HG03457 (cell line): ENCODE measurements at regions not wholly inside any gene's neighbourhood (a gene's known extent, or its start where the extent isn't known, plus 50 kb on each side); places are given as distances from the start of the nearest gene placed in this dataset.
"Not testable (repeated sequence)": the region's sequence is repeated elsewhere in the genome, so short reads cannot be mapped to it uniquely, and the experiment has no call there.

Experiments used
- ATAC-seq: cut with Tn5 transposase; IDR thresholded peaks from one replicate; pipeline ENCODE4 v1.9.1; 2021; ENCODE audit warnings: moderate number of reproducible peaks; ENCODE audit not compliant: unreplicated experiment

DNA sequence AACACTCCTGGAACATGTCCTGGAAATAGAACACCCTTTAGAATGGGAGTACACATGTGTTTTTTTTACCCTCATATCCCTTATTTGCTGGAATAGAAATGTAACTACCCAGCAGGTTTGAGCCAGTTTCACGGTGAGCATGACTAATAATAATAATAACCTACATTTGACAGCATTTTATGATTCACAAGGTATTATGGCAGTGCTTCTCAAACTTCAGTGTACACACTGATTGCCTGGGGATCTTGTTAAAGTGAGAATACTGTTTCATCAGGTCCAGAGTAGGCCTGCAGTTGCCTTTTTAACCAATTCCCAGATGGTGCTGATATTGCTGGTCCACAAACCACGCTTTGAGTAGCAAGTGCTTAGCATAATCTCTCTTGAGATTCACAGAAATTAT, 63.9 kb downstream of the NFKBIZ start:
- ATAC-seq: no peak

DNA sequence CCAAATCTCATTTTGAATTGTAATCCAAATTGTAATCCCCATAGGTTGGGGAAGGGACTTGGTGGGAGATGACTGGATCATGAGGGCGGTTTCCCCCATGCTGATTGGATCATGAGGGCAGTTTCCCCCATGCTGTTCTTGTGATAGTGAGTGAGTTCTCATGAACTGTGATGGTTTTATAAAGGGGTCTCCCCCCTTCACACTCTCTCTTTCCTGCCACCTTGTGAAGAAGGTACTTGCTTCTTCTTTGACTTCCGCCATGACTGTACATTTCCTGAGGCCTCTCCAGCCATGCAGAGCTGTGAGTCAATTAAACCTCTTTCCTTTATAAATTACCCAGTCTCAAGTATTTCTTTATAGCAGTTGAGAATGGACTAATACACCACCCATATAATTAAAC, 68.4 kb downstream of the NFKBIZ start:
- ATAC-seq: not testable (repeated sequence)

DNA sequence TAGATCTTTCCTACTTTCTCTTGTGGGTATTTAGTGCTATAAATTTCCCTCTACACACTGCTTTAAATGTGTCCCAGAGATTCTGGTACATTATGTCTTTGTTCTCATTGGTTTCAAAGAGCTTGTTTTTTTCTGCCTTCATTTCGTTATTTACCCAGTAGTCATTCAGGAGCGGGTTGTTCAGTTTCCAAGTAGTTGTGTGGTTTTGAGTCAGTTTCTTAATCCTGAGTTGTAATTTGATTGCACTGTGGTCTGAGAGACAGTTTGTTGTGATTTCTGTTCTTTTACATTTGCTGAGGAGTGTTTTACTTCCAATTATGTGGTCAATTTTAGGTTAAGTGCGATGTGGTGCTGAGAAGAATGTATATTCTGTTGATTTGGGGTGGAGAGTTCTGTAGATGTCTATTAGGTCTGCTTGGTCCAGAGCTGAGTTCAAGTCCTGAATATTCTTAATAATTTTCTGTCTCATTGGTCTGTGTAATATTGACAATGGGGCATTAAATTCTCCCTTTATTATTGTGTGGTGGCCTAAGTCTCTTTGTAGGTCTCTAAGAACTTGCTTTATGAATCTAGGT, 72.9 kb downstream of the NFKBIZ start:
- ATAC-seq: not testable (repeated sequence)

DNA sequence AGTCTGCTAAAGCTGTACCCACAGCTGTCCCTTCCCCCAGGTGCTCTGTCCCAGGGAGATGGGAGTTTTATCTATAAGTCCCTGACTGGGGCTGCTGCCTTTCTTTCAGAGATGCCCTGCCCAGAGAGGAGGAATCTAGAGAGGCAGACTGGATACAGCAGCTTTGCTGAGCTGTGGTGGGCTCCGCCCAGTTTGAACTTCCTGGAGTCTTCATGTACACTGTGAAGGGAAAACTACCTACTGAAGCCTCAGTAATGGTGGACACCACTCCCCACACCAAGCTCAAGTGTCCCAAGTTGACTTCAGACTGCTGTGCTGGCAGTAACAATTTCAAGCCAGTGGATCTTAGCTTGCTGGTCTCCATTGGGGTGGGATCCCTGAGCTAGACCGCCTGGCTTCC, 75.3 kb downstream of the NFKBIZ start:
- ATAC-seq: not testable (repeated sequence)

DNA sequence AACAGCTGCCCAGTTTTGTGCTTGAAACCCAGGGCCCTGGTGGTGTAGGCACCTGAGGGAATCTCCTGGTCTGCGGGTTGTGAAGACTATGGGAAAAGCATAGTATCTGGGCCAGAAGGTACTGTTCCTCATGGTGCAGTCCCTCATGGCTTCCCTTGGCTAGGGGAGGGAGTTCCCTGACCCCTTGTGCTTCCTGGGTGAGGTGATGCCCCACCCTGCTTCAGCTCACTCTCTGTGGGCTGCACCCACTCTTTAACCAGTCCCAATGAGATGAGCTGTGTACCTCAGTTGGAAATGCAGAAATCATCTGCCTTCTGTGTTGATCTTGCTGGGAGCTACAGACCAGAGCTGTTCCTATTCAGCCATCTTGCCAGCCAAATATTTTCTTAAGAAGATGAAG, 75.8 kb downstream of the NFKBIZ start:
- ATAC-seq: not testable (repeated sequence)

DNA sequence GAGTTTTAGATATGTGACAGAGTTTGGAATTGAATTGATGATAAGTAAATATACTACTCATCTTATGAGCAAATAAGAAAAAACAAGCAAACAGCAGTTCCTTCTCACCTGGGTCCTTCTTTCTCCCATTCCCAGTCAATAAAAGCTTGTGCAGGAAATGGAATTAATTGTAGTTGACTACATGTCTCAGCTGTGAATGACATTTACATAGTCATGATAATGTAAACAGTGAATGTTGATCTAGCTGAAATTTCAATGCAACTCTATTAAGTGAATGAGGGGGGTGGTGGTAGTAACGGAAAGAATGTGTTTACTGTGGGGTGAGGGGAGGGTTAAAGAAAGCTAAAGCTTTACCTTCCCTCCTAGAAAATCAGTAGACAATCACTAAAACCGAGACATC, 76.2 kb downstream of the NFKBIZ start:
- ATAC-seq: no peak

DNA sequence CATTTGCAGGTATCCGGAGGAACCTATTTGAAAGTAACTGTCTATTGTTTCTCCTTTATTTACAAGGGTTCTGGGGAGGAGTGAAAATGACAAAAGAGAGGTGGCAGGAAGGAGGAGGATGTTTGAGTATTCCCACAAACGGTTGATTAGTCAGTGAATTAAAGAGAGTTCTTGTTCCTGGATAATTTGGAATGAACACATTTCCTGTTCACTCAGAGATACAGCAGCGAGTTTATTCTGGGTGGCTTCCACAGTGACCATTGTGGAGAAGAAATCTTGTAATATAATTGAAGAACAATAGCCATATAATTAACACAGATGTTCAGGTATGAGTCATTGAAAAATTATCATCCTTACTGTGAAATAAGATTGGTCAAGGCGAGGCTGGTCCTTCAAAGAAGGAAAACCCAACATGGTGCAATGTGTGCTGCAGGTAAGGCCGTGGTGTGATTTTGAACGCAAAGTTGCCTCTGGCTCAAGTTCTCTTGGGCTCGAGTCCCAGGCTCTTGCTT, 77.3 kb downstream of the NFKBIZ start:
- no peak for ATAC-seq

DNA sequence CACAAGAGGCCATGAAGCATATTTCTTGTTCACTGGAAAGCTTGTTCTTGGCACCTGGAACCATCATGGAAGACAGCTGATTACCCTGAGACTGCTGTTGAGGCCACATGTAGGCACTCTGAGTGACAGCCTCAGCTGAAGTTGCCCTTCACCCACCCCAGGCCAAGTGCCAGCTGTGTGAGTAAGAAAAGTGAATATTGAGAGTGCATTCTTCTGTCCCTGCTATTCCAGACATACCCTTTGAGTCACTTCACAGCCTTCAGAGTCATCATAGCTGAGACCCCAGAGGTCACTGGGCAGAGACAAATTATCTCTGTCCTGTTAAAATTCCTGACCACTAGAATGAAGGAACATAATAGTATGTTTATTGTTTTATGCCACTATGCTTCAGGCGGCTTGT, 79.6 kb downstream of the NFKBIZ start:
- ATAC-seq: no peak

DNA sequence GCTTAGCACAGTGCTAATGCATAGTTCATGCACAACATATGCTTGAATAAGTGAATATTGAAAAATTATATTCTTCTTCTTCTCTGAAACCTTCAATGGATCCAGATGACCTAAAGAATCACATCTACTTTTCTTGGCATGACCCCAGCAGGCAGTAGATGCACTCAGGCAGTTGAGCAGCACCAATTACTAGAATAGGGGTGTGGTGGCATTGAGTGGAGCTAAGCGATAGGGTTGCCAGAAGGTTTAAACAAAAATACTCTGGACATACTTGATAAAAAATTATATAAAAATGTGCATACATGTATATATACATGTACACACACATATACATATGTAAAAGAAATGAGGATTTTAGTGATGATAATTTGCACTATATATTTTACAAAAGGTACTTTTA, 81.8 kb downstream of the NFKBIZ start:
- ATAC-seq: no peak

DNA sequence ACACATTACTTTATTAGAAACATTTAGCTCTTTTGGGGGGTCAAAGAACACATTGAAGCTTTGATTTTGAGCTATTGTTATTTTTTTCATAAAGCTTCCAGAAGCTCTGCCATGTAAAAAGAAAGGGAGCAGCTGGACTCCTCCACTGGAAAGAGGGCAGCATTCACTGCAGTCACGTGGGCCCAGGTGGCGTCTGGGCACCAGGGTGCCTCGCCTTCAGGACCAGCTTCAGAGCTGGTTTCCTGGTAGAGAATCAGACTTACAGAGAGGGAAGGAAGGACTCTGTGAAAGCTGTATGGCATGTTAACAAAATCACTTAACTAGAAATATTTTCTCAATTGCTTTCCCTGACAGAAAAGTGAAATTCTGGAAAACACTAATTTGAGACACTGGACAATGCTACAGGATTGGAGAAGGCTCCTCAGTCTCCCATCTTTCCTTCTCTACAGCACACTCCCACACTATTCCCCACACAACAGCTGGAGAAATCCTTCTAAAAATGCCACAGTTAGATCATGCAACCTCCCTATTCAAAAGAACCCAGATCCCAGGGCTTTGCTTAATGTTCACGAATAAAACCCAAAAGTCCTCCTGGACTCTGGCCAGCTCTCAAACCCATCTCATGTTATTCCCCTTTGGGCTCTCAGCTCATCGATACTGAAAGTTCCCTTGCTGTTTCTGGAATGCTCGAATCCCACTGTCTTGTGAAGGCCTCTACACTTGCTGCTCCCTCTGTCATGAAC, 83.2 kb downstream of the NFKBIZ start:
- ATAC-seq: no peak

DNA sequence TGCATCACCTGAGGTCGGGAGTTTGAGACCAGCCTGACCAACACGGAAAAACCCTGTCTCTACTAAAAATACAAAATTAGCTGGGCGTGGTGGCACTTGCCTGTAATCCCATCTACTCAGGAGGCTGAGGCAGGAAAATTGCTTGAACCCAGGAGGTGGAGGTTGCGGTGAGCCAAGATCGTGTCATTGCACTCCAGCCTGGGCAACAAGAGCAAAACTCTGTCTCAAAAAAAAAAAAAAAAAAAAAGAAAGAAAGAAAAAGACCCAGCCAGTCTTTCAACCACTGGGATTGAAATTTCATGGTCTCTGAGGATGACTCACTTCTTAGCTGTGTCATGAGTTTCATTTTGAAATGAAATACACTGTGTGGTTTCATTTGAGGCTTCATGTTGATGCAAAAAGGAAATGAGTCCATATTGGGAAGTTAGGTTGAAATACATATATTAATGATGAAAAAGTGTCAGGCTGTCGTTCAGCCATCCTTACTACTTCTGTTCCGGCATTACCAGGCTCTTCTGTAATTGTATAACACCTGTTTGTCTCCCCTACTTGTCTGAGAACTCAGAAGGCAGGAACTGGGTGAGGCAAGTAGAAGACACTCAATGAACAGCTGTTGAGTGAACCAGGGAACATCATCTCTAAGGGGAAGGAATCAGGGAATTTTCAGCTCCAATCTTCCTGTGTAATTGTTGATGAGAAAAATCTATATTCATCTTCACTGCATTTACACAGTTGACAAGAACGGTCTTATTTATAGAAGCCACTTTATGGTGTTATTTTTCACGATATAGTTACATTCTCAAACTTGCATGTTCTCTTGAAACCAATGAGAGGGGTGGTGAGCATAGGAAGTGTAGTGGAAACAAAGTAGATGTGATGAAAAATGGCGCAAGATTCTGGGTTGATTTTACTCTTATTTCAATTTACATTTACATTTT, 87.4 kb downstream of the NFKBIZ start:
- ATAC-seq: peak; percentile 78

DNA sequence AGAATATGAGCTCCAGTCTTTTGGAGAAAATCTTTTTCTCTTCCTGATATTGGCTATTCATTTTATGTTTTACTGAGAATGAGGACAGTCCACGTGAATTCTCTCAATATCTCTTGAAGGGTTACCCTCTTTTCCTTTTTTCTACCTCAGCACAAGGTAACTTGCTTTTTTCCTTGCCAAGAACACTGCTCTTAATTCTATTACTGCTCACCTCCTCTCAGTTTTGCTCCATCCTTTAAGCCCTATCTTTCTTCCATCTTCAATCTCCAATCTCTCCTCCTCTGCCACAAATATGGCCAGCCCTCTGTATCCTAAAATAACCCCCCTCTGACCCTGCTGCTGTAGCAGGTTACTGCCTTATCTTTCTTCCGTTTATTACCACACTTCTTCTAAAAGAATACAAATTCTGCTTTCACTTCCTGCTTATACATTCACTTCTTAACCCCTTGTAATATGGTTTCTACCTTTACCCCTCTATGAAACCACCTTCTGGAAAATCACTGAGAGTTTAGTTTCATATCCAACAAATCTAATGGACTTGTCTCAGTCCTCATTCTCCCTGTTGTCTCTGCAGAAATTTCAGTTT, 89.0 kb downstream of the NFKBIZ start:
- peak; percentile 35 for ATAC-seq

DNA sequence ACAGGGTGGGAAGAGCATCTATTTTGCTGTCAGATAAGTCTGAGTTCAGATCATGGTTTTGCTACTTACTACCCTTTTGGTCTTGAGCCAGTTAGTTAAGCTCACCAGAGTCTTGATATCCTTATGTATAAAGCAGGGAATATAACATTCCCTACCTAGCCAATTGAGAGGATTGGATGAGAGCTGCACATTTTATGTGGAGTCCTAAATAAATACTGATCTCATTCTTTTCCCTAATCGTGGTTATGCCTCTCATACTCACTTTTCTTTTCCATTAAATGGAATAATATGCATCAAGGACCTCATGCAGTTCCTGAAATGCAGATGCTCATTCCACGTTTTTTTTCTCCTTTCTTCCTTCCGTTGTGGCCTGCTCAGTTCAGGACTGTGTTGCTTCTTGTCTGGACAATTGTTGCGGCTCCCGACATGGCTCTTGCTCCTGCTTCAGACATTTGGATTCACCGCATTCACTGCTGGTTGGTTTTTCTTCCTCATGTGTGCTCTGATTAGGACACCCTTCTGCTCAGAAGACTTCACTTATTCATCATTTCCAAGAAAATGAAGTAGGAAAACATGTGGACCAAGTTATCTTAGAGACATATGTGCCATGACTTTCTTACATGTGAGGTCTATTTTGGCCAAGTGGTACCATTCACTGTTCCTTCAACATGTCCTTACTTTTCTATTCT, 90.2 kb downstream of the NFKBIZ start:
- ATAC-seq: no peak

DNA sequence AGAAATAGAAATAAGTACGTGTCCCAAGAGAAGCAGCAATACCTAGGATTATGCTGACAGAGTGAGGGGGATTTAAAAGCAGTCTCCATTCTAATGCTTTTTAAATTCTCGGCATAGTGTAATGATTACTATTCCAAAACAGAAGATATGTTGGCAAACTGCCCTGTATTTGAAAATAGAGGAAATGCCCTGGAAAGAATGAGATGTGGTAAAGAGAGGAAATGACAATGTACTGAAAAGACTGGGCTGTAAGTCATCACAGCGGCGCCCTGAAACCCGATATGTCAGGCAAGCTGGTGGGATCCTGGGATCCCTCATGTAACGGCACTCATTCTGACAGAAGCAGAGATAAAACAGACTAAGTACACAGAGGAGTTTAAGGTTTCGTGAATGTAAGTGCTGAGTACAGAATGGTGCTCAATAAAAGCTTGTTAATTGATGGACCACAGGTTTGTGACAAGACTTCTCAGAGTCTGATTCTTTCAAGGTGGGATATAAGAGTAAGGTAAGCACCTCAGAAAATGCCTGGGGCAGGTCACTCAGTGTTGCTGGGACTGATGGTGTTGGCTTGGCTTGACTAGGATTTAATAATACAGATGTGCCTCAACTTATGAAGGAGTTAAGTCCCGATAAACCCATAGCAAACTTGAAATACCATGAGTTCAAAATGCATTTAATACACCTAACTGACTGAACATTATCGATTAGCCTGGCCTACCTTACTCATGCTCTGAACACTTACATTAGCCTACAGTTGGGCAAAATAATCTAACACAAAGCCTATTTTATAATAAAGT, 91.4 kb downstream of the NFKBIZ start:
- no peak for ATAC-seq

DNA sequence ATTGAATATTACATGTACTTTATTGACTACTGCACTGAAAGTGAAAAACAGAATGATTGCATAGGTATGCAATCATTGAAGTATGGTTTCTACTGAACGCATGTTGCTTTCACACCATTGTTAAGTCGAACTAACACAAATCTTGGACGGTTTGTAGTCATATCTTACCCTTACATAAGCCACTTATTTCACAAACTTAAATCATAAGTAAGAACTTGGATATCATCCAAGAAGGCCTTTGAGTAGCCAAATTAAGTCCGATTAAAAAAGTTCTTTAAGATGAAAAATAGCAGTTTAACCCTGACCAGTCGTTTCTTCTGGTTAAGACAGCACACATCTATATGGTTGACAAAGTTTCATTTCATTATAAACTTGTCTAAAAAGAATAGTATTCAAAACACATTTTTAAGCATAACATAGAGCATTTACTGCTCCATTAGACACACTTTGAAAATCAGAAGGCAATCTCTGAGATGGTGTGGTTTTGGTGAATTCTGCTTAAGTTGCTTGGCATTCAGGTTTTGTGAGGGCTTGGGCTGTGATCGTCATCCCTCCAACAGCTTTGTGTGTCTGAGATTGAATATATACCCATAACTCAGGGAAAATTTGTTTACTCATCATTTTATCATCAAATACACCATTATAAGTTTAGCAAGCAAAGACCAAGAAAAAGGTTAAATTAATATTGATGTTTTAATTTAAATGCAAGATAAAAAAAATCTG, 92.2 kb downstream of the NFKBIZ start:
- no peak for ATAC-seq

DNA sequence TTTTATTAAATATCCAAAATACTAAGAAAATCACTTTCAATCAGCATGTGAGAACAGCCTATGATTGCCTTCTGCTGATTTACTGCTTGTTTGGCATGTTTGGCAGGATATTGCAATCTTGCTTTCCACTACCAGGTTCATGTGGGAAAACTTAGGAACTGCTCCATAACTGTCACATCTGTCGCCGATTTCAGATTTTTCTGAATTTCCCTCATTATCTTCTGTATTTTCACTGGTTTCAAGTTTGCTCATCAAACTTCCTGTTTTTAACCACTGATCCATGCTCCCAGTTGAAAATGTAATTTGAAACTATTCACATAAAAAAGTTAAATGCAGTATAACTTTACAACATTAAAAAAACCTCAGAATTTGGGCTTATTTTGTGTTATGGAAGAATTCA, 93.0 kb downstream of the NFKBIZ start:
- no peak for ATAC-seq

DNA sequence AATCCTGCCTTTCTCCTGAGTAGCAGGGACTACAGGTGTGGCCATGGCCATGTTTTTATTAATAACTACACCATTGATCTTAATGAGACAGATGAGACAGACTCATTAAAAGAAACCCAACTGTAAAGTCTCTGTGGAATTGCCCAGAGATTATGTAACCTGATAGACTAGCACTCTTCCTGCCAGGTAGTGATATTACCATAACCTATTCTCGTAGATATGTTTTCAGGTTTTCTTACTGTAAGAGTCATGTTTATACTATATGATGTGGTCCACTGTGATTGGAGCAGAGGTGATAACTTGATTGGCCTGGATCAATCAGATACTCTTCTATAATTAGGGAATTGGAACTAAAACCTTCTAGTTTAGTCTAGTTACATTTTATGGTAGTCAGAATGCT, 93.7 kb downstream of the NFKBIZ start:
- ATAC-seq: no peak

DNA sequence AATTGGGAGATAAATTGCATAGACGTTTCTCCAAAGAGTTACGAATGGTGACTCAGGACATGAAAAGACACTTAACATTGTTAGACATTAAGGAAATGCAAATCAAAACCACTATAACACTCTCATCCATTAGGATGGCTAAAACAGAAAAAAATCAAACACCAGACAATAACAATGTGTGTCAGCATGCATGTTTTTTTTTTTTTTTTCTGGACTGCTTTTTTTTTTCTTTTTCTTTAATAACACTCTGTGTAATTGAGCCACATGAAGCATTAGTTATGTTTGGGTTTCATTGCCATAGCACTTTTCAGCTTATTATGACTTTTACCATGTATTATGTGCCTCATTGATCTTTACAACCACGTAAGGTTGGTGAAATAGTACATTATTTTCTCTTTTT, 95.0 kb downstream of the NFKBIZ start:
- ATAC-seq: no peak

DNA sequence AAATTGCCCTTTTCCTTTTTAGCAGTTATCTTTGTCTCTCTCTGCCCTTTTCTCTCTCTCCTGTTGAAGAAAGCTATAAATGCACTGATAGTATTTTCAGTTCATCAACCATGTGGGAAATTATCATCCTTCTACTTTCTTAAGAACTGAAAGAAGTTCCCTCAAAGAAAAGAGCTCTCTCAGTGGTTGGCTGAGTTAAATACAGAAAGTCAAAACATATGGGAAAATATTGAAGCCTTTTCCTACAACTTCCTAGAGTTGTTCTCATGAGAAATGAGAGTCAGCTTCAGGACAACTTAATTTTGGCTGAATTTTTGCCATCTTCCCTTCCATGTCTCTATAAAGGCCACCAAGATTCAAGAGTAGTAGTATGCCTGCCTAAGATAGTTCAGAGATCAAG, 96.7 kb downstream of the NFKBIZ start:
- ATAC-seq: no peak
